Panc1 (cell line): ENCODE measurements at regions not wholly inside any gene's neighbourhood (a gene's known extent, or its start where the extent isn't known, plus 50 kb on each side); places are given as distances from the start of the nearest gene placed in this dataset.

Source experiments
- POLR2AphosphoS5 ChIP-seq: IDR thresholded peaks from 2 replicates; pipeline ENCODE4 v1.6.1; 2012; ENCODE audit warnings: mild to moderate bottlenecking, low read depth, low read length, moderate library complexity
- TCF7L2 ChIP-seq: IDR thresholded peaks from 2 replicates; pipeline ENCODE4 v1.6.1; 2011; ENCODE audit warnings: mild to moderate bottlenecking, low read depth, low read length, inconsistent platforms
- TF ChIP-seq, protein P1 (sequence below): fragments of 450-650 bp; IDR thresholded peaks from 2 replicates; pipeline ENCODE4 v1.5.1; 2017; ENCODE audit warnings: mild to moderate bottlenecking

GRCh38 chr14:76574416-76575095 lies 186.7 kb upstream of the VASH1 start:
- TF ChIP-seq, protein P1, sequence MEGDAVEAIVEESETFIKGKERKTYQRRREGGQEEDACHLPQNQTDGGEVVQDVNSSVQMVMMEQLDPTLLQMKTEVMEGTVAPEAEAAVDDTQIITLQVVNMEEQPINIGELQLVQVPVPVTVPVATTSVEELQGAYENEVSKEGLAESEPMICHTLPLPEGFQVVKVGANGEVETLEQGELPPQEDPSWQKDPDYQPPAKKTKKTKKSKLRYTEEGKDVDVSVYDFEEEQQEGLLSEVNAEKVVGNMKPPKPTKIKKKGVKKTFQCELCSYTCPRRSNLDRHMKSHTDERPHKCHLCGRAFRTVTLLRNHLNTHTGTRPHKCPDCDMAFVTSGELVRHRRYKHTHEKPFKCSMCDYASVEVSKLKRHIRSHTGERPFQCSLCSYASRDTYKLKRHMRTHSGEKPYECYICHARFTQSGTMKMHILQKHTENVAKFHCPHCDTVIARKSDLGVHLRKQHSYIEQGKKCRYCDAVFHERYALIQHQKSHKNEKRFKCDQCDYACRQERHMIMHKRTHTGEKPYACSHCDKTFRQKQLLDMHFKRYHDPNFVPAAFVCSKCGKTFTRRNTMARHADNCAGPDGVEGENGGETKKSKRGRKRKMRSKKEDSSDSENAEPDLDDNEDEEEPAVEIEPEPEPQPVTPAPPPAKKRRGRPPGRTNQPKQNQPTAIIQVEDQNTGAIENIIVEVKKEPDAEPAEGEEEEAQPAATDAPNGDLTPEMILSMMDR, result no peak
- TF ChIP-seq TCF7L2, result no peak
- TF ChIP-seq POLR2AphosphoS5, result no peak
